ENCODE measurements at regions not wholly inside any gene's neighbourhood (a gene's known extent, or its start where the extent isn't known, plus 50 kb on each side); places are given as distances from the start of the nearest gene placed in this dataset.
"Not testable (repeated sequence)": the region's sequence is repeated elsewhere in the genome, so short reads cannot be mapped to it uniquely, and the experiment has no call there.

GRCh38 chr2:184410160-184410559 lies 188.2 kb upstream of the ZNF804A start:
- intact Hi-C loops (cut with DNase I): no loop called here
- Histone ChIP-seq H3K36me3 (no peaks in the 10 kb centered on the region), H3K9me3 (no peaks in the 10 kb centered on the region), H3K4me3 (no peak overlapping the region), H3K4me1 (no peaks in the 10 kb centered on the region), H3K27ac (no peak overlapping the region), H3K27me3 (no peaks in the 10 kb centered on the region)
- TF ChIP-seq CTCF (IDR thresholded peaks at IDR 0.05) (no peak), POLR2A (IDR thresholded peaks at IDR 0.05) (no peak), POLR2AphosphoS5 (IDR thresholded peaks at IDR 0.05; ENCODE audit: insufficient read depth in 1 of 2, low read depth in 1 of 2) (no peak)
- no peak for DNase-seq (ENCODE audit: extremely low spot score in 2 of 2)

DNA sequence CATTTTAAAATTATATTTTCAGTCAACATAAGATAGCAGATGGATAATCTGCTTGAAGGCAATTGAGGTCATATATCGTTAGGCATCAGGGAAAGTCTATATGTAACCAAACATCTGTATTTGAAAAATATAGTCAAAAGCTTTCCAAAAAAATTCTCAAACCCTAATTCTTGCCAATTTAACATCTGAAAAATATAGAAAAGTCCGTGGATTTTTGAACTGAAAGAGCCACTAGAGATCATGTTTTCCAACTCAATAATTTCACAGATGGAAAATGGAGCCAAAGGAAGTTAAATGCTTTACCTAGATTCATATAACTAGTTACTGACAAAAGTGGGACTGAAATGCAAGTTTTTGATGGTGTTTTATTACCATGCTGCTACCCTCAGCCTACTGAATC lies 185.1 kb upstream of the ZNF804A start:
- Histone ChIP-seq H3K27me3 (no peaks in the 10 kb centered on the region), H3K4me1 (no peaks in the 10 kb centered on the region), H3K4me3 (no peak overlapping the region), H3K36me3 (no peaks in the 10 kb centered on the region), H3K27ac (no peak overlapping the region), H3K9me3 (no peaks in the 10 kb centered on the region)
- no peak for TF ChIP-seq POLR2A (IDR thresholded peaks at IDR 0.05)
- no peak for TF ChIP-seq CTCF (IDR thresholded peaks at IDR 0.05)
- no peak for TF ChIP-seq POLR2AphosphoS5 (IDR thresholded peaks at IDR 0.05; ENCODE audit: insufficient read depth in 1 of 2, low read depth in 1 of 2)
- no peak for DNase-seq (ENCODE audit: extremely low spot score in 2 of 2)
- intact Hi-C loops (cut with DNase I): no loop called here

DNA sequence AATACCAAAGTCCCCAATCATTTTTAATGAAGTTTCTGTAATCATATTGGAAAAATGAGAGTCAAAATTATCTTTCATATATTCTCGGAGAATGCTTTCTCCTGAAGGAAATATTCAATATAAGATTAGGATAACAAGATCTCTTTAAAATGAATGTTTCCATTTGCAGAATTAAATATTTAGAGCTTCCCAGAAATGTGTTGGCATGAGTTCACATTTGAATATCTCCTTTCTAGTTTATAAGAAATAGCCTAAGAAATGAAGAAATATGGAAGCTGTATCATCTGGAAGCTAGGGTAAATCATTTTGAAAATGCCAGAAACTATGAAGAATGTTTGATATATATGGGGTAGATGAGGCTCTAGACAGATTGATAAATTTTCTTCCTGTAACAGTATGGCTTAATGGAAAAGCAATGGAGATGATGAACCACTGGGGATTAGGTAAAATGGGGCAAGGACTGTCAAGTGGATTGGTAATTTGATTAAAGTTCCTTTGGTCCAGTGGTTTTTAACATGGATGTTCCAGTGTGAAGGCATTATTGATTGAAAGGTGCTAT lies 184.6 kb upstream of the ZNF804A start:
- intact Hi-C loops (cut with DNase I): no loop called here
- no peaks in the 10 kb centered on the region for H3K9me3 ChIP-seq
- no peaks in the 10 kb centered on the region for H3K36me3 ChIP-seq
- H3K27ac ChIP-seq: no peak overlapping the region
- H3K27me3 ChIP-seq: no peaks in the 10 kb centered on the region
- H3K4me3 ChIP-seq: no peak overlapping the region
- no peaks in the 10 kb centered on the region for H3K4me1 ChIP-seq
- DNase-seq (ENCODE audit: extremely low spot score in 2 of 2): no peak
- no peak for TF ChIP-seq POLR2A (IDR thresholded peaks at IDR 0.05)
- TF ChIP-seq POLR2AphosphoS5 (IDR thresholded peaks at IDR 0.05; ENCODE audit: insufficient read depth in 1 of 2, low read depth in 1 of 2): no peak
- TF ChIP-seq CTCF (IDR thresholded peaks at IDR 0.05): no peak

- no peak for DNase-seq (ENCODE audit: extremely low spot score in 2 of 2)
- Histone ChIP-seq H3K9me3 (no peaks in the 10 kb centered on the region), H3K4me3 (no peak overlapping the region), H3K27me3 (no peaks in the 10 kb centered on the region), H3K36me3 (no peaks in the 10 kb centered on the region), H3K27ac (no peak overlapping the region), H3K4me1 (no peaks in the 10 kb centered on the region)
- intact Hi-C loops (cut with DNase I): no loop called here
- no peak for TF ChIP-seq CTCF (IDR thresholded peaks at IDR 0.05)
- TF ChIP-seq POLR2AphosphoS5 (IDR thresholded peaks at IDR 0.05; ENCODE audit: insufficient read depth in 1 of 2, low read depth in 1 of 2): no peak
- no peak for TF ChIP-seq POLR2A (IDR thresholded peaks at IDR 0.05)
Observed at GRCh38 chr2:184416146-184416913, 182.0 kb upstream of the ZNF804A start.

DNA sequence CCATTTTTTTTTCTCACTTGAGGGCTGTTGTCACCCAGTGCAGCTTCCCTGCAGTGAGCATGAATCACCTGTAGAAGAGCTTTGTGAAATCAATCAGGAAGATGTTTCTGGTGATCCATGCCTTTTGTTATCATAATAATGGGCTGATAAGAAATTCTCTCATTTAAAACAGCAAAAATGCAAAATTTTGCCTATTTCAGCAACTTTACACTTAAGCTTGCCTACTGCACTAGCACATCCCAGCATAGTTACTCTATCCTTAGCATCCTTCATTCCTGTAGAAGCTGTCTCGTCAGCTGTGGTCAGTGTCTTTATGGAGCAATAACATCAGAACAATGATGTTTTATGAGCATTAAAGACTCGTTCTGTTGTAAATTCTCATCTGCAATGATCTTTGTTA lies 178.6 kb upstream of the ZNF804A start:
- H3K36me3 ChIP-seq: no peaks in the 10 kb centered on the region
- no peak for DNase-seq (ENCODE audit: extremely low spot score in 2 of 2)
- no peak for TF ChIP-seq CTCF (IDR thresholded peaks at IDR 0.05)
- TF ChIP-seq POLR2AphosphoS5 (IDR thresholded peaks at IDR 0.05; ENCODE audit: insufficient read depth in 1 of 2, low read depth in 1 of 2): no peak
- no peak for TF ChIP-seq POLR2A (IDR thresholded peaks at IDR 0.05)
- no peaks in the 10 kb centered on the region for H3K9me3 ChIP-seq
- intact Hi-C loops (cut with DNase I): no loop called here
- H3K4me3 ChIP-seq: no peak overlapping the region
- H3K27me3 ChIP-seq: no peaks in the 10 kb centered on the region
- no peak overlapping the region for H3K27ac ChIP-seq
- no peaks in the 10 kb centered on the region for H3K4me1 ChIP-seq

- H3K27ac ChIP-seq; H3K4me1 ChIP-seq; DNase-seq (ENCODE audit: extremely low spot score in 2 of 2); H3K4me3 ChIP-seq; H3K27me3 ChIP-seq; H3K36me3 ChIP-seq; H3K9me3 ChIP-seq; intact Hi-C loops (cut with DNase I): not testable (repeated sequence)
Observed at GRCh38 chr2:184421456-184421855, 176.9 kb upstream of the ZNF804A start.

Data from vagina (tissue), 2 donors.